PC-9 (cell line): ENCODE measurements at regions not wholly inside any gene's neighbourhood (a gene's known extent, or its start where the extent isn't known, plus 50 kb on each side); places are given as distances from the start of the nearest gene placed in this dataset.

ENCODE experiments used
- EZH2 ChIP-seq: fragments of 200-600 bp; sonication (generic); IDR thresholded peaks from 2 replicates; pipeline ENCODE4 v1.8.0; 2017; ENCODE audit warnings: antibody characterized with exemption, low read depth
- TF ChIP-seq, protein P1 (sequence below): fragments of 200-600 bp; sonication (generic); conservative IDR thresholded peaks from 2 replicates; pipeline ENCODE4 v1.6.1; 2017; ENCODE audit warnings: mixed run types, antibody characterized with exemption, mild to moderate bottlenecking, moderate library complexity

DNA sequence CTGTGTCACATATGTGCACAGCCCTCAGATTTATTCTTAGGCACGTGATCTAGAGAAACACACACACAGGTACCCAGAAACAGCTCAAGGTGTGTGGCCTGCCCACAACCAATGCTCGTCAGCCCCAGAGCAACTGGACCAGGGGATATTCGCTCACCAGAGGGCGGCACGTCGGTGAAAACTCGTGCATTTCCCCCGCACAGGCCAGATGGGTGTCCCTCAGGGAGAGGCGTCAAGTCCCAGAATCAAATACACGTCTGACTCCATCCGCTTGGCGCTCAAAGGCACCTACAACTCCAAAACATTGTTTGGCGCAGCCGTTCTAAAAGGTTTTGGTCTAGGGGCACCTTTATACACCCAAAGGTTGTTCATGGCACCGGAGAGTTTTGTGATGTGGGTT lies 429.0 kb downstream of the BRD1 start:
- TF ChIP-seq, protein P1, sequence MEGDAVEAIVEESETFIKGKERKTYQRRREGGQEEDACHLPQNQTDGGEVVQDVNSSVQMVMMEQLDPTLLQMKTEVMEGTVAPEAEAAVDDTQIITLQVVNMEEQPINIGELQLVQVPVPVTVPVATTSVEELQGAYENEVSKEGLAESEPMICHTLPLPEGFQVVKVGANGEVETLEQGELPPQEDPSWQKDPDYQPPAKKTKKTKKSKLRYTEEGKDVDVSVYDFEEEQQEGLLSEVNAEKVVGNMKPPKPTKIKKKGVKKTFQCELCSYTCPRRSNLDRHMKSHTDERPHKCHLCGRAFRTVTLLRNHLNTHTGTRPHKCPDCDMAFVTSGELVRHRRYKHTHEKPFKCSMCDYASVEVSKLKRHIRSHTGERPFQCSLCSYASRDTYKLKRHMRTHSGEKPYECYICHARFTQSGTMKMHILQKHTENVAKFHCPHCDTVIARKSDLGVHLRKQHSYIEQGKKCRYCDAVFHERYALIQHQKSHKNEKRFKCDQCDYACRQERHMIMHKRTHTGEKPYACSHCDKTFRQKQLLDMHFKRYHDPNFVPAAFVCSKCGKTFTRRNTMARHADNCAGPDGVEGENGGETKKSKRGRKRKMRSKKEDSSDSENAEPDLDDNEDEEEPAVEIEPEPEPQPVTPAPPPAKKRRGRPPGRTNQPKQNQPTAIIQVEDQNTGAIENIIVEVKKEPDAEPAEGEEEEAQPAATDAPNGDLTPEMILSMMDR: no peak
- TF ChIP-seq EZH2: no peak
